Ovary (tissue), 7 donors: ENCODE measurements at regions not wholly inside any gene's neighbourhood (a gene's known extent, or its start where the extent isn't known, plus 50 kb on each side); places are given as distances from the start of the nearest gene placed in this dataset.

ENCODE experiments used
- DNase-seq, 5 donors: peaks; one replicate each; pipeline ENCODE4 v3.0.0-alpha.2; 2019 to 2020
- H3K27ac ChIP-seq, 2 donors: fragments of 200-600 bp; one replicate each; pipeline versions ENCODE4 v1.5.1 to v1.8.0; 2019 to 2022
- H3K27me3 ChIP-seq: fragments of 200-600 bp; one replicate; pipeline ENCODE4 v1.8.0; 2022
- H3K36me3 ChIP-seq: fragments of 200-600 bp; sonication (generic); one replicate; pipeline ENCODE4 v1.5.1; 2019
- H3K4me1 ChIP-seq: one replicate; pipeline ENCODE4 v1.8.1; 2013; ENCODE audit warnings: mild to moderate bottlenecking, moderate library complexity; ENCODE audit not compliant: insufficient read depth
- H3K4me3 ChIP-seq: fragments of 200-600 bp; sonication (generic); one replicate; pipeline ENCODE4 v1.5.1; 2017
- H3K9me3 ChIP-seq, 2 donors: fragments of 200-600 bp in 1 of 2; sonication (generic) in 1 of 2; one replicate each; pipeline versions ENCODE4 v1.5.1 to v1.8.1; 2013 to 2019; ENCODE audit warnings: mild to moderate bottlenecking in 1 of 2, moderate library complexity in 1 of 2
- CTCF ChIP-seq, 3 donors: fragments of 450-650 bp in 2 of 3; fragments of 200-600 bp in 1 of 3; IDR thresholded peaks; one replicate each; pipeline versions ENCODE4 v1.5.1 to v1.8.0; 2016 to 2022; ENCODE audit warnings: antibody characterized with exemption in 3 of 3, mild to moderate bottlenecking in 1 of 3
- EP300 ChIP-seq: sonication (generic); formaldehyde crosslinking; IDR thresholded peaks from one replicate; pipeline ENCODE4 v1.6.1; 2017; ENCODE audit warnings: antibody characterized with exemption
- POLR2A ChIP-seq: fragments of 450-650 bp; IDR thresholded peaks from one replicate; pipeline ENCODE4 v1.6.1; 2017; ENCODE audit warnings: antibody characterized with exemption, mild to moderate bottlenecking, moderate library complexity
- WGBS, 3 donors: extraction: QIAGEN DNeasy Blood & Tissue Kit in 1 of 3; methylation state at CpG; one replicate each; pipeline versions ENCODE4 v1.1.5 to v1.1.7; 2013 to 2017; 5-methylcytosine and 5-hydroxymethylcytosine counted together
- intact Hi-C, 4 donors: fragments of 100-400 bp; cut with DNase I; formaldehyde crosslinking; loops; one replicate each; pipeline versions ENCODE4 v1.11.0 to v1.15.1; 2022 to 2023
- donor health status: DM: no; HTN: no; CAD: no; lungs with moderate emphysema.
- donor health status: DM: no; HTN: no; CAD: no.
- donor health status: Bipolar disorder and iron deficiency.
- donor health status: DM: no; HTN: no; CAD: no.
- donor health status: DM: yes; HTN: yes; CAD: no.

- no peak for TF ChIP-seq CTCF (IDR thresholded peaks at IDR 0.05)
- no peak for TF ChIP-seq EP300
- TF ChIP-seq POLR2A = no peak
- H3K4me3 ChIP-seq = no peak overlapping the region
- no peaks in the 10 kb centered on the region for H3K9me3 ChIP-seq
- H3K4me1 ChIP-seq = peaks cover 3% of the 10 kb centered on the region
- no peaks in the 10 kb centered on the region for H3K27me3 ChIP-seq
- H3K36me3 ChIP-seq = no peaks in the 10 kb centered on the region
- no peak overlapping the region for H3K27ac ChIP-seq
- intact Hi-C loops = no loop called here
- DNase-seq = no peak
- WGBS, 3 donors = 85 to 91% (median 88%) methylated on average over 17 of the region's 17 CpGs
Measured at GRCh38 chr3:194986208-194987043, 284.5 kb downstream of the XXYLT1 start.

- no peaks in the 10 kb centered on the region for H3K9me3 ChIP-seq
- no peak overlapping the region for H3K4me3 ChIP-seq
- TF ChIP-seq CTCF (IDR thresholded peaks at IDR 0.05) = no peak
- no peak for TF ChIP-seq EP300
- no peak for TF ChIP-seq POLR2A
- WGBS, 3 donors = 74 to 88% (median 79%) methylated on average over 21 of the region's 21 CpGs
- no peaks in the 10 kb centered on the region for H3K36me3 ChIP-seq
- H3K4me1 ChIP-seq = peaks cover 3% of the 10 kb centered on the region
- no peaks in the 10 kb centered on the region for H3K27me3 ChIP-seq
- intact Hi-C loops = no loop called here
- H3K27ac ChIP-seq = no peak overlapping the region
- no peak for DNase-seq
Measured at GRCh38 chr3:194987571-194988494, 283.1 kb downstream of the XXYLT1 start.

GRCh38 chr3:194988495-194989165, 282.3 kb downstream of the XXYLT1 start:
- Histone ChIP-seq H3K27me3 (no peaks in the 10 kb centered on the region), H3K27ac (no peak overlapping the region), H3K9me3 (no peaks in the 10 kb centered on the region), H3K4me1 (peaks cover 3% of the 10 kb centered on the region), H3K4me3 (no peak overlapping the region), H3K36me3 (no peaks in the 10 kb centered on the region)
- DNase-seq = no peak
- intact Hi-C loops = no loop called here
- TF ChIP-seq POLR2A (no peak), EP300 (no peak), CTCF (IDR thresholded peaks at IDR 0.05) (no peak)
- WGBS, 3 donors = 84 to 87% (median 85%) methylated on average over 8 of the region's 8 CpGs

- no peaks in the 10 kb centered on the region for H3K27me3 ChIP-seq
- H3K4me1 ChIP-seq = peaks cover 3% of the 10 kb centered on the region
- no peaks in the 10 kb centered on the region for H3K36me3 ChIP-seq
- H3K27ac ChIP-seq = no peak overlapping the region
- WGBS, 3 donors = 75 to 93% (median 85%) methylated on average over 10 of the region's 10 CpGs
- no peak overlapping the region for H3K4me3 ChIP-seq
- no peak for DNase-seq
- intact Hi-C loops = no loop called here
- no peaks in the 10 kb centered on the region for H3K9me3 ChIP-seq
- no peak for TF ChIP-seq EP300
- TF ChIP-seq CTCF (IDR thresholded peaks at IDR 0.05) = no peak
- no peak for TF ChIP-seq POLR2A
Measured at GRCh38 chr3:194989241-194989640, 281.7 kb downstream of the XXYLT1 start.
